ENCODE measurements at regions not wholly inside any gene's neighbourhood (a gene's known extent, or its start where the extent isn't known, plus 50 kb on each side); places are given as distances from the start of the nearest gene placed in this dataset.

GRCh38 chr3:135905058-135905724 lies 60.3 kb upstream of the PPP2R3A start:
- TF ChIP-seq EZH2 (IDR thresholded peaks at IDR 0.05; ENCODE audit: borderline replicate concordance) = no peak
- TF ChIP-seq, protein P1, sequence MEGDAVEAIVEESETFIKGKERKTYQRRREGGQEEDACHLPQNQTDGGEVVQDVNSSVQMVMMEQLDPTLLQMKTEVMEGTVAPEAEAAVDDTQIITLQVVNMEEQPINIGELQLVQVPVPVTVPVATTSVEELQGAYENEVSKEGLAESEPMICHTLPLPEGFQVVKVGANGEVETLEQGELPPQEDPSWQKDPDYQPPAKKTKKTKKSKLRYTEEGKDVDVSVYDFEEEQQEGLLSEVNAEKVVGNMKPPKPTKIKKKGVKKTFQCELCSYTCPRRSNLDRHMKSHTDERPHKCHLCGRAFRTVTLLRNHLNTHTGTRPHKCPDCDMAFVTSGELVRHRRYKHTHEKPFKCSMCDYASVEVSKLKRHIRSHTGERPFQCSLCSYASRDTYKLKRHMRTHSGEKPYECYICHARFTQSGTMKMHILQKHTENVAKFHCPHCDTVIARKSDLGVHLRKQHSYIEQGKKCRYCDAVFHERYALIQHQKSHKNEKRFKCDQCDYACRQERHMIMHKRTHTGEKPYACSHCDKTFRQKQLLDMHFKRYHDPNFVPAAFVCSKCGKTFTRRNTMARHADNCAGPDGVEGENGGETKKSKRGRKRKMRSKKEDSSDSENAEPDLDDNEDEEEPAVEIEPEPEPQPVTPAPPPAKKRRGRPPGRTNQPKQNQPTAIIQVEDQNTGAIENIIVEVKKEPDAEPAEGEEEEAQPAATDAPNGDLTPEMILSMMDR (IDR thresholded peaks at IDR 0.05; ENCODE audit: poor library complexity) = peak; percentile 30
